Thoracic aorta (tissue), 2 donors: ENCODE measurements at regions not wholly inside any gene's neighbourhood (a gene's known extent, or its start where the extent isn't known, plus 50 kb on each side); places are given as distances from the start of the nearest gene placed in this dataset.

ENCODE experiments used
- ATAC-seq: fragments of 150-250 bp; one replicate; pipeline ENCODE4 v1.8.0; 2017; ENCODE audit warnings: low read depth; ENCODE audit not compliant: insufficient number of reproducible peaks, low FRiP score
- DNase-seq: peaks from one replicate; pipeline ENCODE4 v3.0.0-alpha.2; 2020; ENCODE audit warnings: low spot score
- H3K27ac ChIP-seq, 2 donors: fragments of 200-600 bp; sonication (generic); 1 replicate in 1 of 2; 2 replicates in 1 of 2; pipeline ENCODE4 v1.5.1; 2016; ENCODE audit warnings: mild to moderate bottlenecking in 2 of 2, moderate library complexity in 2 of 2
- H3K27me3 ChIP-seq: fragments of 200-600 bp; sonication (generic); replicated peaks from 2 replicates; pipeline ENCODE4 v1.6.0; 2016; ENCODE audit warnings: mild to moderate bottlenecking; ENCODE audit not compliant: insufficient read depth
- H3K36me3 ChIP-seq: fragments of 200-600 bp; sonication (generic); one replicate; pipeline ENCODE4 v1.5.1; 2016
- H3K4me1 ChIP-seq, 2 donors: fragments of 200-600 bp; sonication (generic); 1 replicate in 1 of 2; 2 replicates in 1 of 2; pipeline versions ENCODE4 v1.5.1 to v1.6.0; 2016; ENCODE audit warnings: low read depth in 2 of 2, mild to moderate bottlenecking in 1 of 2; ENCODE audit not compliant: control insufficient read depth in 1 of 2
- H3K4me3 ChIP-seq: fragments of 200-600 bp; sonication (generic); 2 replicates; pipeline ENCODE4 v1.5.1; 2016; ENCODE audit warnings: mild to moderate bottlenecking
- H3K9me3 ChIP-seq: fragments of 200-600 bp; sonication (generic); 2 replicates; pipeline ENCODE4 v1.5.1; 2016
- TF ChIP-seq, protein P1 (sequence below): fragments of 200-600 bp; sonication (generic); IDR thresholded peaks from one replicate; pipeline ENCODE4 v1.5.1; 2019; ENCODE audit warnings: antibody characterized with exemption

DNA sequence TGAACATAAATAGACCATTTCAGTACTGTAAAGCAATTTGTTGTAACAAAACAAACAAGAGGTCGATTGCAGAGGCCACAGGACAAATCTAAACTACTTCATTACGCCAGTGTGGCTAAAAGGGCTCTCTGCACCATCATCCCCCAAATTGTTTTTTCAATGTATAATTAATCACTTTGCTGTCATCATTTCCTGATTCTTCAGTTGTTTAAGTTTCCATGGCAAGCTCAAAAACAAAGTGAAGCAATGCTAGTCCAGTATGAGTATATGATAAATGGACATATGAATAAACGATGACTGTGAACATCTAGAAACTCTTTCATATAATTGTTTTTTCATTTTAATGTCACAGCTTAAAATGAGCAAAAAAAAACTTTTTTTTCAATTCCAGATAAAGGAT, 235.4 kb upstream of the FGF13 start:
- no peak for ATAC-seq
- Histone ChIP-seq H3K4me3 (no peak overlapping the region), H3K9me3 (no peaks in the 10 kb centered on the region), H3K27me3 (no peaks in the 10 kb centered on the region), H3K27ac (no peak overlapping the region), H3K36me3 (no peaks in the 10 kb centered on the region), H3K4me1 (no peaks in the 10 kb centered on the region)
- DNase-seq: no peak
- TF ChIP-seq, protein P1, sequence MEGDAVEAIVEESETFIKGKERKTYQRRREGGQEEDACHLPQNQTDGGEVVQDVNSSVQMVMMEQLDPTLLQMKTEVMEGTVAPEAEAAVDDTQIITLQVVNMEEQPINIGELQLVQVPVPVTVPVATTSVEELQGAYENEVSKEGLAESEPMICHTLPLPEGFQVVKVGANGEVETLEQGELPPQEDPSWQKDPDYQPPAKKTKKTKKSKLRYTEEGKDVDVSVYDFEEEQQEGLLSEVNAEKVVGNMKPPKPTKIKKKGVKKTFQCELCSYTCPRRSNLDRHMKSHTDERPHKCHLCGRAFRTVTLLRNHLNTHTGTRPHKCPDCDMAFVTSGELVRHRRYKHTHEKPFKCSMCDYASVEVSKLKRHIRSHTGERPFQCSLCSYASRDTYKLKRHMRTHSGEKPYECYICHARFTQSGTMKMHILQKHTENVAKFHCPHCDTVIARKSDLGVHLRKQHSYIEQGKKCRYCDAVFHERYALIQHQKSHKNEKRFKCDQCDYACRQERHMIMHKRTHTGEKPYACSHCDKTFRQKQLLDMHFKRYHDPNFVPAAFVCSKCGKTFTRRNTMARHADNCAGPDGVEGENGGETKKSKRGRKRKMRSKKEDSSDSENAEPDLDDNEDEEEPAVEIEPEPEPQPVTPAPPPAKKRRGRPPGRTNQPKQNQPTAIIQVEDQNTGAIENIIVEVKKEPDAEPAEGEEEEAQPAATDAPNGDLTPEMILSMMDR: no peak

DNA sequence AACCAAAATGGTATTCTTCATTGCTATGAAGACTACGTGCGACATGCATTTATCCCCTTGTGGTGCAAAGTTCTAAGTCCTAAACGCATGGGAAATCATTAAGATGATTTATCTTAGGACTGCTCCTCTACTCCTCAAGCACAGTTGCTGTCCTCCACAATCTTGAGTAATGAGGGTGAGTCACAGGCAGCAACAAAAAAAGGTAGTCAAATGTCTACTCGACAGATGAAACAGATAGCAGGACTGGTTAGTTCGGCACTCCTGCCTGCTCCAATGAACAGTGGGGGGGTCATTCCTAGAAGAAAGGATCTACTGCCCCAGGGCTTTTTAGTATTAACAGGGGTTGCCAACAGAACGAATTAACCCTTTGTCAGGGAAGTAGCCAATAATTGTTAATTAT, 233.7 kb upstream of the FGF13 start:
- TF ChIP-seq, protein P1: no peak
- Histone ChIP-seq H3K4me1 (no peaks in the 10 kb centered on the region), H3K9me3 (no peaks in the 10 kb centered on the region), H3K27me3 (no peaks in the 10 kb centered on the region), H3K4me3 (no peak overlapping the region), H3K27ac (no peak overlapping the region), H3K36me3 (no peaks in the 10 kb centered on the region)
- no peak for DNase-seq
- no peak for ATAC-seq

DNA sequence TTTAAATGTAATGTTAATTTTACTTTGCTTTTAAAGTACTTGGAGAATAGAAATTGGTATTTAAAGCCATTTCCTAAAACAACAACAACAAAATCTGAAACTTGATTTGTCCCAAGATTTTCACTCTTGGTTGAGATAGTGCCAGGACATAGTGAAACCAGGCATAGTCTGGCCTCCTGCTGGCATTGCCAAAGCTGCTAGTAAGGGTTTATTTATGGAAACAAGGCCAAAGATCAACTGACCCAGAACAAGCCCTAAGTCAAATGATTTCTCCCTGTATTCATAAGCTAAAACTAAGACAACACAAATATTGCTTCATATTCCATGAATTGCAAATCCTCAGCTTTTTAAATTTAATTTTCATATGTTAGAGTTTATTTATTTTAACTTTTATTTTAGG, 227.5 kb upstream of the FGF13 start:
- H3K27me3 ChIP-seq: no peaks in the 10 kb centered on the region
- DNase-seq (no peak), ATAC-seq (no peak)
- peaks cover 0 to 6% of the 10 kb centered on the region in 2 donors for H3K4me1 ChIP-seq
- TF ChIP-seq, protein P1: no peak
- no peaks in the 10 kb centered on the region for H3K9me3 ChIP-seq
- H3K36me3 ChIP-seq: no peaks in the 10 kb centered on the region
- no peak overlapping the region for H3K27ac ChIP-seq
- no peak overlapping the region for H3K4me3 ChIP-seq

- no peak for ATAC-seq
- H3K4me3 ChIP-seq: no peak overlapping the region
- no peaks in the 10 kb centered on the region for H3K36me3 ChIP-seq
- no peaks in the 10 kb centered on the region for H3K9me3 ChIP-seq
- peaks cover 0 to 6% of the 10 kb centered on the region in 2 donors for H3K4me1 ChIP-seq
- no peaks in the 10 kb centered on the region for H3K27me3 ChIP-seq
- TF ChIP-seq, protein P1: no peak
- H3K27ac ChIP-seq: no peak overlapping the region
- no peak for DNase-seq
These were observed 226.5 kb upstream of the FGF13 start for GRCh38 chrX:138938003-138938402.

- no peak for ATAC-seq
- no peak overlapping the region for H3K4me3 ChIP-seq
- no peaks in the 10 kb centered on the region for H3K4me1 ChIP-seq
- H3K27ac ChIP-seq: no peak overlapping the region
- TF ChIP-seq, protein P1: no peak
- H3K27me3 ChIP-seq: no peaks in the 10 kb centered on the region
- no peaks in the 10 kb centered on the region for H3K9me3 ChIP-seq
- no peaks in the 10 kb centered on the region for H3K36me3 ChIP-seq
- no peak for DNase-seq
These were observed 219.7 kb upstream of the FGF13 start for GRCh38 chrX:138931212-138931611.
